GM10266 (cell line): ENCODE measurements at regions not wholly inside any gene's neighbourhood (a gene's known extent, or its start where the extent isn't known, plus 50 kb on each side); places are given as distances from the start of the nearest gene placed in this dataset.

Experiments used
- DNase-seq: peaks from one replicate; pipeline ENCODE4 v3.0.0; 2012; ENCODE audit errors: extremely low spot score
- CTCF ChIP-seq: IDR thresholded peaks from 2 replicates; pipeline ENCODE4 v1.5.1; 2012; ENCODE audit warnings: mild to moderate bottlenecking, low read depth; ENCODE audit not compliant: control insufficient read depth, insufficient read depth; ENCODE audit errors: missing control alignments

- no peak for TF ChIP-seq CTCF
- no peak for DNase-seq
These were observed 112.5 kb upstream of the ANKRD1 start for GRCh38 chr10:91033324-91033950.

- no peak for TF ChIP-seq CTCF
These were observed 113.2 kb upstream of the ANKRD1 start for GRCh38 chr10:91034042-91034441.

GRCh38 chr10:91034494-91035159, 113.7 kb upstream of the ANKRD1 start:
- no peak for TF ChIP-seq CTCF
- DNase-seq: no peak

More at GRCh38 chr10:91034042-91034441, 113.2 kb upstream of the ANKRD1 start:
- DNase-seq: no peak

- no peak for DNase-seq
- TF ChIP-seq CTCF: no peak
These were observed 114.9 kb upstream of the ANKRD1 start for GRCh38 chr10:91035650-91036292.

- no peak for TF ChIP-seq CTCF
- no peak for DNase-seq
These were observed 116.0 kb upstream of the ANKRD1 start for GRCh38 chr10:91036807-91037411.

- no peak for DNase-seq
- no peak for TF ChIP-seq CTCF
These were observed 118.1 kb upstream of the ANKRD1 start for GRCh38 chr10:91038971-91039370.

- DNase-seq: no peak
- TF ChIP-seq CTCF: no peak
These were observed 119.5 kb upstream of the ANKRD1 start for GRCh38 chr10:91040343-91040742.
